ENCODE measurements at regions not wholly inside any gene's neighbourhood (a gene's known extent, or its start where the extent isn't known, plus 50 kb on each side); places are given as distances from the start of the nearest gene placed in this dataset.
A peak's percentile ranks its signal among the peaks of the same experiment; 100 is the strongest.

- TF ChIP-seq ZNF449 (tag by site-specific recombination; IDR thresholded peaks at IDR 0.05), result no peak
- TF ChIP-seq ZNF184 (tag by site-specific recombination; IDR thresholded peaks at IDR 0.05), result no peak
- no peak for TF ChIP-seq ZBTB44 (tag by site-specific recombination; IDR thresholded peaks at IDR 0.05)
- no peak for TF ChIP-seq ZNF76 (tag by site-specific recombination; IDR thresholded peaks at IDR 0.05; ENCODE audit: borderline replicate concordance, low read depth)
Measured at GRCh38 chr18:10139783-10140410, 226.1 kb downstream of the VAPA start (continued).

DNA sequence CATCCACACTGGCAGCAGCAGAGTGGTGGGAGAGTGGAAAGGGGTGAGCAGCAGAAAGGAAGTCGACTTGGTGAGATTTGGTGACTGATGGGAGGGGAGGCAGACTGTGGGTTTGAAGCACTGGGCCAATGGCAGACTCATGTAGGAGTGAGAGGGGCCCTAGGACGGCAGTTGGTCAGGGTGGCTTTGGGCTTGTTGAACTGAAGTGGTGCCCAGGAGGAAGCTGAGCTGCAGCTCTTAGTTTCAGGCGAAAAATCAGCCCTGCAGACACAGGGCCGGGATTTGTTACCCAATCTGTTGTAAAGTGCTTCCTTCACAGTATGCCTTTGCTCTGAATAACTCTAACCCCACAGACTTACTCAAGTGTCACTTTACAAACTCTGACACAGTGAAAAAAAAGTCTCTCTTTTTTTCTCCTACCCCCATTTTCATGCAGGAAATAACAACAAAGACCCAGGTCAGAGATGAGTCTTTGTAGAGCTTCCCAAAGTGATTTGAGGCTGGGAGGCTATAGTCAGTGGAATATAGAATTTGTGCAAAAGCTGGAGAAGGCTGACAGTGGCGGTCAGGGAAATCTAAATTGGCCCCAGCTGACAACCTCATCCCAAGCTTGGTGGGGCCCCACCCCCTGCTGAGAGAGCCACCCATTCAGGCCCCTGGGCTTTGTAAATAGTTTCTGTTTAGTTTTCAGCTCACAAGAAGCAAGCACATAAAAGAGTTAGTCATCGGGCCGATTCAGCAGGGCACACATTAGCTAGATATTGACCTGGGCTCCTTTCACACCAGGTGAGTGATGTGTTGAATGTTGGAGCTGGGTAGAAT lies 226.9 kb downstream of the VAPA start:
- ChIA-PET CTCF (interaction anchor here (0.6 to 0.9 kb wide), 4 partner anchors 26 to 236 kb away, joined by 3 to 6 read pairs (median 4); no protein-coding TSS in a partner anchor), POLR2A (interaction anchor here (1.4 to 2.4 kb wide), 2 partner anchors 8 to 18 kb away, joined by 5 read pairs; no protein-coding TSS in a partner anchor)
- peaks cover 9% of the 10 kb centered on the region for H3K4me1 ChIP-seq (ENCODE audit: control insufficient read depth, insufficient read depth, low read length)
- no peak overlapping the region for H3K27ac ChIP-seq (ENCODE audit: extremely low read depth, low read depth, low read length)
- H3K4me3 ChIP-seq (ENCODE audit: low read depth, low read length), result no peak overlapping the region
- no peaks in the 10 kb centered on the region for H3K9me3 ChIP-seq (ENCODE audit: control insufficient read depth, insufficient read depth, low read depth, low read length)
- no peaks in the 10 kb centered on the region for H3K36me3 ChIP-seq (ENCODE audit: control insufficient read depth in 2 of 2, insufficient read depth in 1 of 2, low read length in 2 of 2)
- TF ChIP-seq ZNF121 (tag by site-specific recombination; IDR thresholded peaks at IDR 0.05) (no peak), KLF10 (tag by site-specific recombination; IDR thresholded peaks at IDR 0.05) (no peak), PBX3 (CRISPR knock-in tag; IDR thresholded peaks at IDR 0.05) (no peak), MEIS1 (CRISPR knock-in tag; IDR thresholded peaks at IDR 0.05; ENCODE audit: borderline replicate concordance) (no peak), ZNF692 (tag by site-specific recombination; IDR thresholded peaks at IDR 0.05) (peak; percentile 50; the same call in 1 of the 2 replicates), ZBTB1 (tag by site-specific recombination; IDR thresholded peaks at IDR 0.05) (no peak), ZNF426 (tag by site-specific recombination; IDR thresholded peaks at IDR 0.05) (no peak), EGR2 (tag by site-specific recombination; IDR thresholded peaks at IDR 0.05; ENCODE audit: low read depth) (no peak), KLF9 (tag by site-specific recombination; IDR thresholded peaks at IDR 0.05; ENCODE audit: low read depth) (no peak), ZNF394 (tag by site-specific recombination; IDR thresholded peaks at IDR 0.05; ENCODE audit: borderline replicate concordance) (no peak), SALL2 (tag by site-specific recombination; IDR thresholded peaks at IDR 0.05; ENCODE audit: borderline replicate concordance) (no peak), ZNF571 (tag by site-specific recombination; IDR thresholded peaks at IDR 0.05) (no peak), ZIC2 (tag by site-specific recombination; IDR thresholded peaks at IDR 0.05) (peak; percentile 27), ZNF626 (tag by site-specific recombination; IDR thresholded peaks at IDR 0.05) (no peak), ZNF140 (tag by site-specific recombination; IDR thresholded peaks at IDR 0.05) (no peak), ZFP69B (tag by site-specific recombination; IDR thresholded peaks at IDR 0.05) (0 out of 2 replicates have a peak, but pooled peaks have one; percentile 29)
- TF ChIP-seq, protein P1, sequence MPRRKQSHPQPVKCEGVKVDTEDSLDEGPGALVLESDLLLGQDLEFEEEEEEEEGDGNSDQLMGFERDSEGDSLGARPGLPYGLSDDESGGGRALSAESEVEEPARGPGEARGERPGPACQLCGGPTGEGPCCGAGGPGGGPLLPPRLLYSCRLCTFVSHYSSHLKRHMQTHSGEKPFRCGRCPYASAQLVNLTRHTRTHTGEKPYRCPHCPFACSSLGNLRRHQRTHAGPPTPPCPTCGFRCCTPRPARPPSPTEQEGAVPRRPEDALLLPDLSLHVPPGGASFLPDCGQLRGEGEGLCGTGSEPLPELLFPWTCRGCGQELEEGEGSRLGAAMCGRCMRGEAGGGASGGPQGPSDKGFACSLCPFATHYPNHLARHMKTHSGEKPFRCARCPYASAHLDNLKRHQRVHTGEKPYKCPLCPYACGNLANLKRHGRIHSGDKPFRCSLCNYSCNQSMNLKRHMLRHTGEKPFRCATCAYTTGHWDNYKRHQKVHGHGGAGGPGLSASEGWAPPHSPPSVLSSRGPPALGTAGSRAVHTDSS (tag by site-specific recombination; IDR thresholded peaks at IDR 0.05), result no peak
- TF ChIP-seq, protein P2, sequence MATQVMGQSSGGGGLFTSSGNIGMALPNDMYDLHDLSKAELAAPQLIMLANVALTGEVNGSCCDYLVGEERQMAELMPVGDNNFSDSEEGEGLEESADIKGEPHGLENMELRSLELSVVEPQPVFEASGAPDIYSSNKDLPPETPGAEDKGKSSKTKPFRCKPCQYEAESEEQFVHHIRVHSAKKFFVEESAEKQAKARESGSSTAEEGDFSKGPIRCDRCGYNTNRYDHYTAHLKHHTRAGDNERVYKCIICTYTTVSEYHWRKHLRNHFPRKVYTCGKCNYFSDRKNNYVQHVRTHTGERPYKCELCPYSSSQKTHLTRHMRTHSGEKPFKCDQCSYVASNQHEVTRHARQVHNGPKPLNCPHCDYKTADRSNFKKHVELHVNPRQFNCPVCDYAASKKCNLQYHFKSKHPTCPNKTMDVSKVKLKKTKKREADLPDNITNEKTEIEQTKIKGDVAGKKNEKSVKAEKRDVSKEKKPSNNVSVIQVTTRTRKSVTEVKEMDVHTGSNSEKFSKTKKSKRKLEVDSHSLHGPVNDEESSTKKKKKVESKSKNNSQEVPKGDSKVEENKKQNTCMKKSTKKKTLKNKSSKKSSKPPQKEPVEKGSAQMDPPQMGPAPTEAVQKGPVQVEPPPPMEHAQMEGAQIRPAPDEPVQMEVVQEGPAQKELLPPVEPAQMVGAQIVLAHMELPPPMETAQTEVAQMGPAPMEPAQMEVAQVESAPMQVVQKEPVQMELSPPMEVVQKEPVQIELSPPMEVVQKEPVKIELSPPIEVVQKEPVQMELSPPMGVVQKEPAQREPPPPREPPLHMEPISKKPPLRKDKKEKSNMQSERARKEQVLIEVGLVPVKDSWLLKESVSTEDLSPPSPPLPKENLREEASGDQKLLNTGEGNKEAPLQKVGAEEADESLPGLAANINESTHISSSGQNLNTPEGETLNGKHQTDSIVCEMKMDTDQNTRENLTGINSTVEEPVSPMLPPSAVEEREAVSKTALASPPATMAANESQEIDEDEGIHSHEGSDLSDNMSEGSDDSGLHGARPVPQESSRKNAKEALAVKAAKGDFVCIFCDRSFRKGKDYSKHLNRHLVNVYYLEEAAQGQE (tag by site-specific recombination; IDR thresholded peaks at IDR 0.05), result no peak
